Right atrium auricular region (tissue), 2 donors: ENCODE measurements at regions not wholly inside any gene's neighbourhood (a gene's known extent, or its start where the extent isn't known, plus 50 kb on each side); places are given as distances from the start of the nearest gene placed in this dataset.

Experiments
- DNase-seq: peaks from one replicate; pipeline ENCODE4 v3.0.0-alpha.2; 2019; ENCODE audit warnings: low spot score
- H3K27ac ChIP-seq, 2 donors: fragments of 200-600 bp; sonication (generic); 1 replicate in 1 of 2; 2 replicates in 1 of 2; pipeline ENCODE4 v1.5.1; 2016 to 2019
- H3K27me3 ChIP-seq, 2 donors: fragments of 200-600 bp; sonication (generic); one replicate each; pipeline versions ENCODE4 v1.5.1 to v1.6.0; 2017 to 2019
- H3K36me3 ChIP-seq: fragments of 200-600 bp; sonication (generic); one replicate; pipeline ENCODE4 v1.5.1; 2016
- H3K4me1 ChIP-seq, 2 donors: fragments of 200-600 bp; sonication (generic); one replicate each; pipeline versions ENCODE4 v1.5.1 to v1.6.0; 2017 to 2019
- H3K4me3 ChIP-seq, 2 donors: fragments of 200-600 bp; sonication (generic); 1 replicate in 1 of 2; 2 replicates in 1 of 2; pipeline ENCODE4 v1.5.1; 2017 to 2019; ENCODE audit warnings: mild to moderate bottlenecking in 1 of 2, moderate library complexity in 1 of 2
- H3K9me3 ChIP-seq, 2 donors: fragments of 200-600 bp; sonication (generic); one replicate each; pipeline ENCODE4 v1.5.1; 2019
- TF ChIP-seq, protein P1 (sequence below), 2 donors: fragments of 200-600 bp; sonication (generic); IDR thresholded peaks; one replicate each; pipeline ENCODE4 v1.5.1; 2019; ENCODE audit warnings: antibody characterized with exemption in 2 of 2

DNA sequence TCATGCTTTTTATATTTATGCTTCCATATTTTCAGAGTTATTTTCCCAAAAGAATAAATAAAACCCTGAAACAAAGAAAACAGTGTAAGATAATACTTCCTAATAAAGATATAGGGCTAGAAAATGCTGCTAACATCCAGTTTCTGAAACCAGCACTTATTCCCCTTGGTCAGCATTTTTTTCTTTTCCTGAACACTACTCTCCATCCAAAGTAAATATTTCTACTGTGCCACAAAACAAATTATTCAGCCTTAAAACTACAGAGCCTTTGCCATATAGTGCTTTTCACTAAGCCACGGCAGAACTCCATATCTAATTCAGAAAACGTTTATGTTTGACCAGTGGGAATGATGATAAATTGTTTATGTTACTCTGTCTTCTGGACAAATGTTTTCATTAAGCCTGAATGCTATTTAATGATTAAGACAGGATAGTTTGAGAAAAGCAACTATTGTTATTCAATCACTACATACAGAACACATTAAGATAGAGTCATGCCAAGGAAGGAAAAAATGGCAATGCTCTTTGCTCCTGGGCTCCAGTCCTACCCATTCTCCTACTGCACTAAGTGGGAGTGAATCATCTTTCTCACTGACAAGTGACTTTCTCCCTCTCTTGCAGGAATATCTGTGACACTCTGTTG, 723.9 kb downstream of the FAT4 start:
- no peak for DNase-seq
- H3K9me3 ChIP-seq: no peaks in the 10 kb centered on the region
- H3K4me3 ChIP-seq: no peak overlapping the region
- no peaks in the 10 kb centered on the region for H3K36me3 ChIP-seq
- H3K4me1 ChIP-seq: no peaks in the 10 kb centered on the region
- TF ChIP-seq, protein P1, sequence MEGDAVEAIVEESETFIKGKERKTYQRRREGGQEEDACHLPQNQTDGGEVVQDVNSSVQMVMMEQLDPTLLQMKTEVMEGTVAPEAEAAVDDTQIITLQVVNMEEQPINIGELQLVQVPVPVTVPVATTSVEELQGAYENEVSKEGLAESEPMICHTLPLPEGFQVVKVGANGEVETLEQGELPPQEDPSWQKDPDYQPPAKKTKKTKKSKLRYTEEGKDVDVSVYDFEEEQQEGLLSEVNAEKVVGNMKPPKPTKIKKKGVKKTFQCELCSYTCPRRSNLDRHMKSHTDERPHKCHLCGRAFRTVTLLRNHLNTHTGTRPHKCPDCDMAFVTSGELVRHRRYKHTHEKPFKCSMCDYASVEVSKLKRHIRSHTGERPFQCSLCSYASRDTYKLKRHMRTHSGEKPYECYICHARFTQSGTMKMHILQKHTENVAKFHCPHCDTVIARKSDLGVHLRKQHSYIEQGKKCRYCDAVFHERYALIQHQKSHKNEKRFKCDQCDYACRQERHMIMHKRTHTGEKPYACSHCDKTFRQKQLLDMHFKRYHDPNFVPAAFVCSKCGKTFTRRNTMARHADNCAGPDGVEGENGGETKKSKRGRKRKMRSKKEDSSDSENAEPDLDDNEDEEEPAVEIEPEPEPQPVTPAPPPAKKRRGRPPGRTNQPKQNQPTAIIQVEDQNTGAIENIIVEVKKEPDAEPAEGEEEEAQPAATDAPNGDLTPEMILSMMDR (IDR thresholded peaks at IDR 0.05): no peak
- no peak overlapping the region for H3K27ac ChIP-seq
- no peaks in the 10 kb centered on the region for H3K27me3 ChIP-seq

DNA sequence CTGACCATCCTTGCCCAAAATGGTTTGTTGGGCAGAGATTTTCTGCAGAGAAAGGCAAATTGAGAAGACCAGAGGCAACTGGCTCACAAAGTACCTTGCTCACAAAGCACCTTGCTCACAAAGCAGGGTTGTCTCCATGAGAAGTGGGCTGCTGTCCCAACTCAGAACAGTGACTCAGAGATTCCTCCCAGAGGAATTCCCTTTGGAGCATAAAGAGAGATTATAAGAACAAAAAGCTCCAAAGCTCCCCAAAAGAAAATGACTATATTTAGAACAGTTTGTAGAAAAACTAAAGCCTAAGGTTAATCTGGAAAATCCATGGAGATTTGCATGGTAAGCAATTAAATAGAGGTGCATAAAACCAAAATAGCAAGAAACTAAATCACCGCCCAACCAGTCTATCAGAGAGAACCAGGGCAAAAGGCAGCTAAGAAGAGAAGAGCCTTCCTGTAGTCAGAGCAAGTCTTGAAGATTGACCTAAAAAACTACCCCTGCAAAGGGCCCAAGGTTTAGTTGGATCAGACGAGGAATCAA, 731.4 kb downstream of the FAT4 start:
- TF ChIP-seq, protein P1 (IDR thresholded peaks at IDR 0.05): no peak
- no peaks in the 10 kb centered on the region for H3K9me3 ChIP-seq
- H3K36me3 ChIP-seq: no peaks in the 10 kb centered on the region
- no peak overlapping the region for H3K4me3 ChIP-seq
- no peaks in the 10 kb centered on the region for H3K27me3 ChIP-seq
- no peak for DNase-seq
- no peak overlapping the region for H3K27ac ChIP-seq
- H3K4me1 ChIP-seq: no peaks in the 10 kb centered on the region

DNA sequence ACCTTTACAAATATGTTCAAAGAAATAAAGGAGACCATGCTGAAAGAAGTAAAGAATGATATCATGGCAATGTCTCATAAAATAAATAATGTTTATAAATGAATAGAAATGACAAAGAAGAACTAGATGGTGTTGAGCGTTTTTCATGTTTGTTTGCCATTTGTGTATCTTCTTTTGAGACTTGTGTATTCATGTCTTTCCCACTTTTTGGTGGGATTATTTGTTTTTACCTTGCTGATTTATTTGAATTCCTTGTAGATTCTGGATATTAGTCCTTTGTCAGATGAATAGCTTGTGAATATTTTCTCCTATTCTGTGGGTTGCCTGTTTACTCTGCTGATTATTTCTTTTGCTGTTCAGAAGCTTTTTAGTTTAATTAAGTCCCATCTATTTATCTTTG, 732.4 kb downstream of the FAT4 start:
- TF ChIP-seq, protein P1 (IDR thresholded peaks at IDR 0.05): no peak
- H3K4me3 ChIP-seq: no peak overlapping the region
- no peaks in the 10 kb centered on the region for H3K9me3 ChIP-seq
- peaks cover 0 to 6% of the 10 kb centered on the region in 2 donors for H3K4me1 ChIP-seq
- no peaks in the 10 kb centered on the region for H3K27me3 ChIP-seq
- no peaks in the 10 kb centered on the region for H3K36me3 ChIP-seq
- no peak overlapping the region for H3K27ac ChIP-seq
- no peak for DNase-seq

DNA sequence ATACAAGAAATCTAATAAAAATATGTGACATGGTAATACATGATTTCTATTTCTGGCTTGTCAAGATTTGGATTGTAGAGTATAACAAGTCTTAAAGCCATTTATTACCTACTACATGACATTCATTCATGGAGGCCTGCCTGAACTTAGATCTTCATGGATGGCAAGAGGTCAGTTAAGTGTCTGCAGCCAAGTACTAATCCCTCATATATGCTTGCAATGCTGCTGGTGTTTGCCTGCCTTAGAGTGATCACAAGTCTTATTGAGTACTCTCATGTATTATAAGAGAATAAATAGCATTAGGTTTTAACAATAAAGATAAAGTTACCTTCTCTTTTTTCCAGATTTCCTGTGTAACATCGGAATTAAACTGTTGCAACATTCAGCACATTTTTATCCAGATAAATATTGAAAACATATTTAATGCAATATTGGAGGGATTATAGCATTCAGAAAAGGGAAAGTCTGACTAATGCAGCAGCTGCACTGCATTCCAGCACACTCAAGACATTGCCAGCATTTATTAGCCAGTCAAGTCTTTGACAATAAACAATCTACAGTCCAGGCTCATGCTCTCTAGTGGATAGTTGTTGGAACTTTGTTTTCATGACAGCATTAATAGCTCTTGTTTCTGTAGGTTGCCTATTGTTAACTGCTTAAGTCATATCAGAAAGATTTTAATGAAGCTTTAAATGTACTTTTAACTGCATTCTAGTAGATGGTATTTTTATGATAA, 737.1 kb downstream of the FAT4 start:
- TF ChIP-seq, protein P1 (IDR thresholded peaks at IDR 0.05): peak in 1 of 2 donors; percentile 24
- Histone ChIP-seq H3K9me3 (no peaks in the 10 kb centered on the region), H3K36me3 (no peaks in the 10 kb centered on the region), H3K27me3 (no peaks in the 10 kb centered on the region), H3K4me3 (no peak overlapping the region), H3K27ac (no peak overlapping the region), H3K4me1 (peaks cover 0 to 6% of the 10 kb centered on the region in 2 donors)
- no peak for DNase-seq

DNA sequence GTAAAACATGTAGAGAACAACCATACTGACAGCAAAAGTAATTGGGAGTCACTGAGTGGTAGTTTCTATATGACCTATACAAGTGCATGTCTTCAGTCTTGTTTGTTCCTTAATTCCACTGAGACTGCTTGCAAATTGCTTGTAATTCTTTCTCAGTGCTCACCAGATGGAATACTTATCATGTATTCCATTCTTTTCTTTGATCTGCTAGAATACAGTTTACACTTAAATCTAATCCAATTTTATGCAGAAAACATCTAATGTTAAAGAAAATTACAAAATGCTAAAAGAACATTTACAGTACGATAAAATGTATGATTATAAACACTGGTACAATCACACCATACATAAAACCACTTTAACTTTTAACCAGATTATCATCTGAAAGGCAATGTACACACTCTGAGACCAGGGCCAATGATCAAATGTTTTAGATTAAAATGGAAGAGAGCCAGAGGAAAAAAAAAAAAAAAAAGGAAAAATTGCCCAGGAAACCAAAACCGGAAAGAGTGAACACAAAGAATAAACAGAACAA, 741.4 kb downstream of the FAT4 start:
- Histone ChIP-seq H3K27me3 (no peaks in the 10 kb centered on the region), H3K4me1 (peaks cover 0 to 6% of the 10 kb centered on the region in 2 donors), H3K27ac (no peak overlapping the region), H3K9me3 (no peaks in the 10 kb centered on the region), H3K4me3 (no peak overlapping the region), H3K36me3 (no peaks in the 10 kb centered on the region)
- DNase-seq: no peak
- TF ChIP-seq, protein P1 (IDR thresholded peaks at IDR 0.05): no peak
